GM23338 (cell line): ENCODE measurements at regions not wholly inside any gene's neighbourhood (a gene's known extent, or its start where the extent isn't known, plus 50 kb on each side); places are given as distances from the start of the nearest gene placed in this dataset.

Source experiments
- ATAC-seq: fragments of 200-7000 bp; cut with Tn5 transposase; 3 replicates; pipeline ENCODE4 v1.9.1; 2020
- DNase-seq: peaks from one replicate; pipeline ENCODE4 v3.0.0-alpha.2; 2015; ENCODE audit warnings: low spot score
- H2AFZ ChIP-seq: fragments of 200-600 bp; sonication (generic); 2 replicates; pipeline ENCODE4 v1.8.0; 2016; ENCODE audit warnings: antibody characterized with exemption, mild to moderate bottlenecking, moderate library complexity
- H3F3A ChIP-seq: fragments of 200-600 bp; sonication (generic); replicated peaks from 2 replicates; pipeline ENCODE4 v1.8.0; 2017; ENCODE audit warnings: antibody characterized with exemption, mixed run types, low read depth
- H3K27ac ChIP-seq: fragments of 200-600 bp; sonication (generic); 2 replicates; pipeline ENCODE4 v1.6.1; 2016; ENCODE audit warnings: low read depth
- H3K27me3 ChIP-seq: fragments of 200-600 bp; sonication (generic); 2 replicates; pipeline ENCODE4 v1.8.0; 2016; ENCODE audit warnings: mild to moderate bottlenecking, mixed run types, moderate library complexity; ENCODE audit not compliant: insufficient read depth
- H3K36me3 ChIP-seq: fragments of 200-600 bp; sonication (generic); 2 replicates; pipeline ENCODE4 v1.8.0; 2016; ENCODE audit warnings: mild to moderate bottlenecking; ENCODE audit not compliant: insufficient read depth
- H3K4me1 ChIP-seq: fragments of 200-600 bp; sonication (generic); 2 replicates; pipeline ENCODE4 v1.8.0; 2016; ENCODE audit warnings: mild to moderate bottlenecking, moderate library complexity; ENCODE audit not compliant: insufficient read depth
- H3K4me2 ChIP-seq: fragments of 200-600 bp; sonication (generic); 2 replicates; pipeline ENCODE4 v1.7.1; 2017; ENCODE audit warnings: mixed run types
- H3K4me3 ChIP-seq: fragments of 200-600 bp; sonication (generic); 2 replicates; pipeline ENCODE4 v1.6.1; 2016; ENCODE audit warnings: mixed run types
- H3K79me2 ChIP-seq: fragments of 200-600 bp; sonication (generic); replicated peaks from 2 replicates; pipeline ENCODE4 v1.8.0; 2017; ENCODE audit warnings: mild to moderate bottlenecking; ENCODE audit not compliant: insufficient read depth
- H3K9me2 ChIP-seq: fragments of 200-600 bp; sonication (generic); 2 replicates; pipeline ENCODE4 v1.8.0; 2017; ENCODE audit not compliant: insufficient read depth
- H4K20me1 ChIP-seq: fragments of 200-600 bp; sonication (generic); replicated peaks from 2 replicates; pipeline ENCODE4 v1.8.0; 2017; ENCODE audit warnings: mild to moderate bottlenecking; ENCODE audit not compliant: insufficient read depth
- H3K27ac Mint-ChIP-seq: 2 replicates; pipeline ENCODE4 v1.8.0; 2020; ENCODE audit warnings: inconsistent platforms, mild to moderate bottlenecking, moderate library complexity, mixed read lengths
- H3K27me3 Mint-ChIP-seq: 3 replicates; pipeline ENCODE4 v1.8.0; 2022; ENCODE audit warnings: low read depth, mild to moderate bottlenecking, moderate library complexity, mixed read lengths, inconsistent platforms; ENCODE audit not compliant: insufficient read depth, poor library complexity
- H3K36me3 Mint-ChIP-seq: 3 replicates; pipeline ENCODE4 v1.8.0; 2021; ENCODE audit warnings: low read depth, mild to moderate bottlenecking, inconsistent platforms, moderate library complexity, mixed read lengths
- H3K4me1 Mint-ChIP-seq: 3 replicates; pipeline ENCODE4 v1.8.0; 2020; ENCODE audit warnings: mild to moderate bottlenecking, inconsistent platforms, mixed read lengths
- H3K4me3 Mint-ChIP-seq: 3 replicates; pipeline ENCODE4 v1.8.0; 2021; ENCODE audit warnings: moderate library complexity, mild to moderate bottlenecking, inconsistent platforms, mixed read lengths
- H3K9me3 Mint-ChIP-seq: 3 replicates; pipeline ENCODE4 v1.8.0; 2020; ENCODE audit warnings: moderate library complexity, mild to moderate bottlenecking, inconsistent platforms, mixed read lengths
- NANOG ChIP-seq: IDR thresholded peaks from 2 replicates; pipeline ENCODE4 v1.6.1; 2016; ENCODE audit warnings: antibody characterized with exemption, borderline replicate concordance
- POLR2AphosphoS5 ChIP-seq: IDR thresholded peaks from 2 replicates; pipeline ENCODE4 v1.6.1; 2016; ENCODE audit warnings: antibody characterized with exemption, low read depth
- STAT1 ChIP-seq: IDR thresholded peaks from one replicate; pipeline ENCODE4 v1.6.1; 2016; ENCODE audit warnings: antibody characterized with exemption; ENCODE audit not compliant: unreplicated experiment
- ZNF331 ChIP-seq: fragments of 250-450 bp; sonication (Bioruptor Pico); IDR thresholded peaks from 2 replicates; pipeline ENCODE4 v1.5.0; 2020; ENCODE audit warnings: low read depth, mild to moderate bottlenecking, moderate library complexity
- TF ChIP-seq, protein P1 (sequence below): fragments of 250-450 bp; sonication (Bioruptor Pico); IDR thresholded peaks from 2 replicates; pipeline ENCODE4 v1.5.0; 2020; ENCODE audit warnings: mild to moderate bottlenecking, moderate library complexity
- TF ChIP-seq, protein P2 (sequence below): IDR thresholded peaks from one replicate; pipeline ENCODE4 v1.6.1; 2018; ENCODE audit warnings: antibody characterized with exemption; ENCODE audit not compliant: unreplicated experiment
- TF ChIP-seq, protein P3 (sequence below): IDR thresholded peaks from 2 replicates; pipeline ENCODE4 v1.6.1; 2016; ENCODE audit warnings: antibody characterized with exemption
- TF ChIP-seq, protein P4 (sequence below), 2 experiments: fragments of 200-600 bp in 1 of 2; sonication (generic) in 1 of 2; conservative IDR thresholded peaks; 2 replicates each; pipeline versions ENCODE4 v1.5.1 to v1.6.1; 2016 to 2017; ENCODE audit warnings: antibody characterized with exemption in 2 of 2, low read depth in 2 of 2, mild to moderate bottlenecking in 2 of 2, moderate library complexity in 1 of 2

DNA sequence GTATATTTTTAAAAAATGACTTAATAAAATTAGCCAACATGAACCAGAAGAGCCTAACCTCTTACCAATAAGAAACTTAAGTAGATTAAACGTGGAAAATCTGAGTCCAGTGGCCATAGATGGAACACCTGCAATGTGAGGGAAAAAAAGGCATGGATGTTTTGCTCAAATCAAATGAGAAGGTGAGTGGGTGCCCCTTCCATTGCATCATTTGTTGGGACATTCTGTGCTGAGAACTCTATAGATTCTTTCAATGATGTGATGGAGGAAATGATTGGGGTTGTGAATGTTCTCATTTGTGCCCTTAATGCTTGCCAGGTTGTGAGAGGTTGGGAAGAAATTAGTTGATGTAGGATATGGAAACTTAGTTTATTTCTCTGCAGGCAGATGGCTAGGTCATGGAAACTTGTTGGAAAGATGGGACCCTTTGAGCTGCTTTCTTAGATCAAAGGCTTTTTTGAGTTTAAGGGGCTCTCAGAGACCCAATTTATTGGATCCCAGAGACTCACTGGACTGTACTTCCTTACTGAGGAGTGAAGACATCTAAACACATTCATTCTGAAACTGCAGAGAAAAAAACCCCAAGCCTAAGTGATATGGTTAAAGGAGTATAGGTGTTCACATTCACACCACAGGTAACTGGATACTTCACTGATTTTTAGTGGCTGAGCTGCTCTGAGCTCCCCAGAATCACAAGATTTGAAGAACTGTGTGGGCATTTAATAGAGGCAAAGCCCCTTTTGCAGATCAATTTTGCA, 95.9 kb downstream of the DACT1 start (continued):
- TF ChIP-seq, protein P1, sequence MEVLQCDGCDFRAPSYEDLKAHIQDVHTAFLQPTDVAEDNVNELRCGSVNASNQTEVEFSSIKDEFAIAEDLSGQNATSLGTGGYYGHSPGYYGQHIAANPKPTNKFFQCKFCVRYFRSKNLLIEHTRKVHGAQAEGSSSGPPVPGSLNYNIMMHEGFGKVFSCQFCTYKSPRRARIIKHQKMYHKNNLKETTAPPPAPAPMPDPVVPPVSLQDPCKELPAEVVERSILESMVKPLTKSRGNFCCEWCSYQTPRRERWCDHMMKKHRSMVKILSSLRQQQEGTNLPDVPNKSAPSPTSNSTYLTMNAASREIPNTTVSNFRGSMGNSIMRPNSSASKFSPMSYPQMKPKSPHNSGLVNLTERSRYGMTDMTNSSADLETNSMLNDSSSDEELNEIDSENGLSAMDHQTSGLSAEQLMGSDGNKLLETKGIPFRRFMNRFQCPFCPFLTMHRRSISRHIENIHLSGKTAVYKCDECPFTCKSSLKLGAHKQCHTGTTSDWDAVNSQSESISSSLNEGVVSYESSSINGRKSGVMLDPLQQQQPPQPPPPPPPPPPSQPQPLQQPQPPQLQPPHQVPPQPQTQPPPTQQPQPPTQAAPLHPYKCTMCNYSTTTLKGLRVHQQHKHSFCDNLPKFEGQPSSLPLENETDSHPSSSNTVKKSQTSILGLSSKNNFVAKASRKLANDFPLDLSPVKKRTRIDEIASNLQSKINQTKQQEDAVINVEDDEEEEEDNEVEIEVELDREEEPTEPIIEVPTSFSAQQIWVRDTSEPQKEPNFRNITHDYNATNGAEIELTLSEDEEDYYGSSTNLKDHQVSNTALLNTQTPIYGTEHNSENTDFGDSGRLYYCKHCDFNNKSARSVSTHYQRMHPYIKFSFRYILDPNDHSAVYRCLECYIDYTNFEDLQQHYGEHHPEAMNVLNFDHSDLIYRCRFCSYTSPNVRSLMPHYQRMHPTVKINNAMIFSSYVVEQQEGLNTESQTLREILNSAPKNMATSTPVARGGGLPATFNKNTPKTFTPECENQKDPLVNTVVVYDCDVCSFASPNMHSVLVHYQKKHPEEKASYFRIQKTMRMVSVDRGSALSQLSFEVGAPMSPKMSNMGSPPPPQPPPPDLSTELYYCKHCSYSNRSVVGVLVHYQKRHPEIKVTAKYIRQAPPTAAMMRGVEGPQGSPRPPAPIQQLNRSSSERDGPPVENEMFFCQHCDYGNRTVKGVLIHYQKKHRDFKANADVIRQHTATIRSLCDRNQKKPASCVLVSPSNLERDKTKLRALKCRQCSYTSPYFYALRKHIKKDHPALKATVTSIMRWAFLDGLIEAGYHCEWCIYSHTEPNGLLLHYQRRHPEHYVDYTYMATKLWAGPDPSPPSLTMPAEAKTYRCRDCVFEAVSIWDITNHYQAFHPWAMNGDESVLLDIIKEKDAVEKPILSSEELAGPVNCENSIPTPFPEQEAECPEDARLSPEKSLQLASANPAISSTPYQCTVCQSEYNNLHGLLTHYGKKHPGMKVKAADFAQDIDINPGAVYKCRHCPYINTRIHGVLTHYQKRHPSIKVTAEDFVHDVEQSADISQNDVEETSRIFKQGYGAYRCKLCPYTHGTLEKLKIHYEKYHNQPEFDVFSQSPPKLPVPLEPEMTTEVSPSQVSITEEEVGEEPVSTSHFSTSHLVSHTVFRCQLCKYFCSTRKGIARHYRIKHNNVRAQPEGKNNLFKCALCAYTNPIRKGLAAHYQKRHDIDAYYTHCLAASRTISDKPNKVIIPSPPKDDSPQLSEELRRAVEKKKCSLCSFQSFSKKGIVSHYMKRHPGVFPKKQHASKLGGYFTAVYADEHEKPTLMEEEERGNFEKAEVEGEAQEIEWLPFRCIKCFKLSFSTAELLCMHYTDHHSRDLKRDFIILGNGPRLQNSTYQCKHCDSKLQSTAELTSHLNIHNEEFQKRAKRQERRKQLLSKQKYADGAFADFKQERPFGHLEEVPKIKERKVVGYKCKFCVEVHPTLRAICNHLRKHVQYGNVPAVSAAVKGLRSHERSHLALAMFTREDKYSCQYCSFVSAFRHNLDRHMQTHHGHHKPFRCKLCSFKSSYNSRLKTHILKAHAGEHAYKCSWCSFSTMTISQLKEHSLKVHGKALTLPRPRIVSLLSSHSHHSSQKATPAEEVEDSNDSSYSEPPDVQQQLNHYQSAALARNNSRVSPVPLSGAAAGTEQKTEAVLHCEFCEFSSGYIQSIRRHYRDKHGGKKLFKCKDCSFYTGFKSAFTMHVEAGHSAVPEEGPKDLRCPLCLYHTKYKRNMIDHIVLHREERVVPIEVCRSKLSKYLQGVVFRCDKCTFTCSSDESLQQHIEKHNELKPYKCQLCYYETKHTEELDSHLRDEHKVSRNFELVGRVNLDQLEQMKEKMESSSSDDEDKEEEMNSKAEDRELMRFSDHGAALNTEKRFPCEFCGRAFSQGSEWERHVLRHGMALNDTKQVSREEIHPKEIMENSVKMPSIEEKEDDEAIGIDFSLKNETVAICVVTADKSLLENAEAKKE (CRISPR knock-in tag) = no peak

DNA sequence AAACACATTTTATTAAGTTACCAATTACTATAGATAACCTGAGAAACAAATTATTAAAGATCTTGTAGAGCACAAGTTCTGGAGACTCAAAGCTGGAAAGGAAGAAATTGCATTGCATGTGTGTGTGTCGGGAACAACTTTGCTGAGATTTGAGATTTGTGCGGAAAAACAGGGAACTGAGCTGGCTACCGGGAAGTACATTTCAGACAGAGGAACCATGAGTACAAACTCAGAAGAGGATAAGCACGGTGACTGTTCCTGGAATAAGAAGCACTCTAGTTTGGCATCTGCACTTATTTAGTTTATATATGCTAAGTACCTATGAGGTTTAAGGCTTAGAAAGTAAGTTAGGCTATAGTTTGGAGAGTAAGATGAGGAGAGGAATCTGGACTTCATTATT, 97.8 kb downstream of the DACT1 start:
- Histone ChIP-seq H3F3A (no peaks in the 10 kb centered on the region), H3K27me3 (no peaks in the 10 kb centered on the region), H3K4me2 (no peak overlapping the region), H3K79me2 (no peaks in the 10 kb centered on the region), H2AFZ (peak overlapping the region; percentile 61; the same call in 1 of the 2 replicates), H3K4me1 (no peaks in the 10 kb centered on the region), H3K4me3 (no peak overlapping the region), H3K36me3 (no peaks in the 10 kb centered on the region), H4K20me1 (no peaks in the 10 kb centered on the region), H3K27ac (no peak overlapping the region), H3K9me2 (no peaks in the 10 kb centered on the region)
- Mint-ChIP-seq H3K27ac (no peak overlapping the region), H3K4me3 (no peak overlapping the region), H3K36me3 (no peaks in the 10 kb centered on the region), H3K4me1 (no peaks in the 10 kb centered on the region), H3K27me3 (no peaks in the 10 kb centered on the region), H3K9me3 (no peaks in the 10 kb centered on the region)
- DNase-seq (no peak), ATAC-seq (no peak)
- no peak for TF ChIP-seq STAT1
- TF ChIP-seq, protein P2, sequence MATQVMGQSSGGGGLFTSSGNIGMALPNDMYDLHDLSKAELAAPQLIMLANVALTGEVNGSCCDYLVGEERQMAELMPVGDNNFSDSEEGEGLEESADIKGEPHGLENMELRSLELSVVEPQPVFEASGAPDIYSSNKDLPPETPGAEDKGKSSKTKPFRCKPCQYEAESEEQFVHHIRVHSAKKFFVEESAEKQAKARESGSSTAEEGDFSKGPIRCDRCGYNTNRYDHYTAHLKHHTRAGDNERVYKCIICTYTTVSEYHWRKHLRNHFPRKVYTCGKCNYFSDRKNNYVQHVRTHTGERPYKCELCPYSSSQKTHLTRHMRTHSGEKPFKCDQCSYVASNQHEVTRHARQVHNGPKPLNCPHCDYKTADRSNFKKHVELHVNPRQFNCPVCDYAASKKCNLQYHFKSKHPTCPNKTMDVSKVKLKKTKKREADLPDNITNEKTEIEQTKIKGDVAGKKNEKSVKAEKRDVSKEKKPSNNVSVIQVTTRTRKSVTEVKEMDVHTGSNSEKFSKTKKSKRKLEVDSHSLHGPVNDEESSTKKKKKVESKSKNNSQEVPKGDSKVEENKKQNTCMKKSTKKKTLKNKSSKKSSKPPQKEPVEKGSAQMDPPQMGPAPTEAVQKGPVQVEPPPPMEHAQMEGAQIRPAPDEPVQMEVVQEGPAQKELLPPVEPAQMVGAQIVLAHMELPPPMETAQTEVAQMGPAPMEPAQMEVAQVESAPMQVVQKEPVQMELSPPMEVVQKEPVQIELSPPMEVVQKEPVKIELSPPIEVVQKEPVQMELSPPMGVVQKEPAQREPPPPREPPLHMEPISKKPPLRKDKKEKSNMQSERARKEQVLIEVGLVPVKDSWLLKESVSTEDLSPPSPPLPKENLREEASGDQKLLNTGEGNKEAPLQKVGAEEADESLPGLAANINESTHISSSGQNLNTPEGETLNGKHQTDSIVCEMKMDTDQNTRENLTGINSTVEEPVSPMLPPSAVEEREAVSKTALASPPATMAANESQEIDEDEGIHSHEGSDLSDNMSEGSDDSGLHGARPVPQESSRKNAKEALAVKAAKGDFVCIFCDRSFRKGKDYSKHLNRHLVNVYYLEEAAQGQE = no peak
- no peak for TF ChIP-seq NANOG
- no peak for TF ChIP-seq POLR2AphosphoS5
- TF ChIP-seq ZNF331 (CRISPR knock-in tag) = no peak
- TF ChIP-seq, protein P3, sequence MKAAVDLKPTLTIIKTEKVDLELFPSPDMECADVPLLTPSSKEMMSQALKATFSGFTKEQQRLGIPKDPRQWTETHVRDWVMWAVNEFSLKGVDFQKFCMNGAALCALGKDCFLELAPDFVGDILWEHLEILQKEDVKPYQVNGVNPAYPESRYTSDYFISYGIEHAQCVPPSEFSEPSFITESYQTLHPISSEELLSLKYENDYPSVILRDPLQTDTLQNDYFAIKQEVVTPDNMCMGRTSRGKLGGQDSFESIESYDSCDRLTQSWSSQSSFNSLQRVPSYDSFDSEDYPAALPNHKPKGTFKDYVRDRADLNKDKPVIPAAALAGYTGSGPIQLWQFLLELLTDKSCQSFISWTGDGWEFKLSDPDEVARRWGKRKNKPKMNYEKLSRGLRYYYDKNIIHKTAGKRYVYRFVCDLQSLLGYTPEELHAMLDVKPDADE = no peak
- TF ChIP-seq, protein P4, sequence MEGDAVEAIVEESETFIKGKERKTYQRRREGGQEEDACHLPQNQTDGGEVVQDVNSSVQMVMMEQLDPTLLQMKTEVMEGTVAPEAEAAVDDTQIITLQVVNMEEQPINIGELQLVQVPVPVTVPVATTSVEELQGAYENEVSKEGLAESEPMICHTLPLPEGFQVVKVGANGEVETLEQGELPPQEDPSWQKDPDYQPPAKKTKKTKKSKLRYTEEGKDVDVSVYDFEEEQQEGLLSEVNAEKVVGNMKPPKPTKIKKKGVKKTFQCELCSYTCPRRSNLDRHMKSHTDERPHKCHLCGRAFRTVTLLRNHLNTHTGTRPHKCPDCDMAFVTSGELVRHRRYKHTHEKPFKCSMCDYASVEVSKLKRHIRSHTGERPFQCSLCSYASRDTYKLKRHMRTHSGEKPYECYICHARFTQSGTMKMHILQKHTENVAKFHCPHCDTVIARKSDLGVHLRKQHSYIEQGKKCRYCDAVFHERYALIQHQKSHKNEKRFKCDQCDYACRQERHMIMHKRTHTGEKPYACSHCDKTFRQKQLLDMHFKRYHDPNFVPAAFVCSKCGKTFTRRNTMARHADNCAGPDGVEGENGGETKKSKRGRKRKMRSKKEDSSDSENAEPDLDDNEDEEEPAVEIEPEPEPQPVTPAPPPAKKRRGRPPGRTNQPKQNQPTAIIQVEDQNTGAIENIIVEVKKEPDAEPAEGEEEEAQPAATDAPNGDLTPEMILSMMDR (conservative IDR thresholded peaks at IDR 0.05; ENCODE audit: low read depth in 2 of 2) = no peak
